HEK293T (cell line): ENCODE measurements at regions not wholly inside any gene's neighbourhood (a gene's known extent, or its start where the extent isn't known, plus 50 kb on each side); places are given as distances from the start of the nearest gene placed in this dataset.

ENCODE experiments used
- BHLHE40 ChIP-seq: fragments of 450-650 bp; IDR thresholded peaks from 2 replicates; pipeline ENCODE4 v1.6.1; 2016; ENCODE audit warnings: mild to moderate bottlenecking, moderate library complexity, borderline replicate concordance
- SUZ12 ChIP-seq: fragments of 450-650 bp; IDR thresholded peaks from 2 replicates; pipeline ENCODE4 v1.6.1; 2016; ENCODE audit warnings: mild to moderate bottlenecking

GRCh38 chr7:69211739-69212138 is 386.5 kb upstream of the AUTS2 start:
- no peak for TF ChIP-seq SUZ12
- no peak for TF ChIP-seq BHLHE40
